Retinal pigment epithelial cell (primary cell): ENCODE measurements at regions not wholly inside any gene's neighbourhood (a gene's known extent, or its start where the extent isn't known, plus 50 kb on each side); places are given as distances from the start of the nearest gene placed in this dataset.
"Not testable (repeated sequence)": the region's sequence is repeated elsewhere in the genome, so short reads cannot be mapped to it uniquely, and the experiment has no call there.

Source experiments
- DNase-seq: peaks from one replicate; pipeline ENCODE4 v3.0.0-alpha.2; 2010; ENCODE audit warnings: low read depth
- H3K4me3 ChIP-seq: 2 replicates; pipeline ENCODE4 v1.5.1; 2011; ENCODE audit warnings: mild to moderate bottlenecking, low read length, control low read depth, moderate library complexity
- CTCF ChIP-seq: conservative IDR thresholded peaks from 2 replicates; pipeline ENCODE4 v1.5.1; 2011; ENCODE audit warnings: low read depth, low read length, control low read depth, inconsistent platforms

- no peak overlapping the region for H3K4me3 ChIP-seq
- DNase-seq, result no peak
- TF ChIP-seq CTCF, result no peak
Measured at GRCh38 chr14:30064454-30064853, 136.8 kb upstream of the PRKD1 start.

- H3K4me3 ChIP-seq, result no peak overlapping the region
- DNase-seq, result no peak
- TF ChIP-seq CTCF, result no peak
Measured at GRCh38 chr14:30069536-30069935, 141.9 kb upstream of the PRKD1 start.

- not testable (repeated sequence) for DNase-seq
Measured at GRCh38 chr14:30072454-30072853, 144.8 kb upstream of the PRKD1 start.

GRCh38 chr14:30077946-30078345 is 150.3 kb upstream of the PRKD1 start:
- TF ChIP-seq CTCF, result no peak
- H3K4me3 ChIP-seq, result no peak overlapping the region
- no peak for DNase-seq

More at GRCh38 chr14:30072454-30072853, 144.8 kb upstream of the PRKD1 start:
- not testable (repeated sequence) for H3K4me3 ChIP-seq

- no peak for TF ChIP-seq CTCF
Measured at GRCh38 chr14:30078811-30079402, 151.3 kb upstream of the PRKD1 start.

GRCh38 chr14:30082486-30082885 is 154.8 kb upstream of the PRKD1 start:
- H3K4me3 ChIP-seq, result no peak overlapping the region
- DNase-seq, result no peak
- no peak for TF ChIP-seq CTCF

More at GRCh38 chr14:30078811-30079402, 151.3 kb upstream of the PRKD1 start:
- no peak for DNase-seq
- H3K4me3 ChIP-seq, result no peak overlapping the region

- H3K4me3 ChIP-seq, result no peak overlapping the region
- no peak for TF ChIP-seq CTCF
- no peak for DNase-seq
Measured at GRCh38 chr14:30084811-30085210, 157.2 kb upstream of the PRKD1 start.

GRCh38 chr14:30085943-30086342 is 158.3 kb upstream of the PRKD1 start:
- no peak overlapping the region for H3K4me3 ChIP-seq
- DNase-seq, result no peak
- TF ChIP-seq CTCF, result no peak
